ENCODE measurements at regions not wholly inside any gene's neighbourhood (a gene's known extent, or its start where the extent isn't known, plus 50 kb on each side); places are given as distances from the start of the nearest gene placed in this dataset.

- Mint-ChIP-seq H3K9me3 (no peaks in the 10 kb centered on the region), H3K4me3 (no peak overlapping the region), H3K4me1 (peaks cover 17% of the 10 kb centered on the region), H3K27me3 (ENCODE audit: insufficient read depth) (no peaks in the 10 kb centered on the region), H3K36me3 (ENCODE audit: low read depth) (no peaks in the 10 kb centered on the region), H3K27ac (no peak overlapping the region)
- Histone ChIP-seq H3K9me3 (ENCODE audit: control insufficient read depth, low read length) (no peaks in the 10 kb centered on the region), H3K27ac (ENCODE audit: low read depth, low read length) (no peak overlapping the region), H3K9ac (ENCODE audit: extremely low read depth, low read length, poor library complexity, severe bottlenecking) (no peak overlapping the region), H3K4me3 (ENCODE audit: low read length) (no peak overlapping the region), H3K27me3 (ENCODE audit: control insufficient read depth, insufficient read depth, low read length, poor library complexity, severe bottlenecking) (no peaks in the 10 kb centered on the region), H3K36me3 (ENCODE audit: control insufficient read depth, insufficient read depth, low read length) (no peaks in the 10 kb centered on the region), H3K4me1 (ENCODE audit: control insufficient read depth, insufficient read depth, low read length) (no peaks in the 10 kb centered on the region)
- 100% methylated on average over 1 to 2 of the region's 3 CpGs for WGBS, 2 experiments (ENCODE audit: insufficient coverage in 1 of 2, insufficient read length in 1 of 2)
- TF ChIP-seq CTCF (conservative IDR thresholded peaks at IDR 0.05): no peak
- DNase-seq: no peak
Observed at GRCh38 chr2:49600524-49600923, 446.2 kb upstream of the FSHR start.

- Mint-ChIP-seq H3K4me1 (peaks cover 8% of the 10 kb centered on the region), H3K4me3 (no peak overlapping the region)
- no peaks in the 10 kb centered on the region for H3K27me3 ChIP-seq (ENCODE audit: control insufficient read depth, insufficient read depth, low read length, poor library complexity, severe bottlenecking)
Observed at GRCh38 chr2:49598231-49598630, 443.9 kb upstream of the FSHR start.

GRCh38 chr2:49585921-49586320, 431.6 kb upstream of the FSHR start:
- Mint-ChIP-seq H3K27me3 (ENCODE audit: insufficient read depth) (no peaks in the 10 kb centered on the region), H3K27ac (no peak overlapping the region), H3K4me1 (no peaks in the 10 kb centered on the region), H3K9me3 (no peaks in the 10 kb centered on the region), H3K36me3 (ENCODE audit: low read depth) (no peaks in the 10 kb centered on the region), H3K4me3 (no peak overlapping the region)
- H3K27me3 ChIP-seq (ENCODE audit: control insufficient read depth, insufficient read depth, low read length, poor library complexity, severe bottlenecking): no peaks in the 10 kb centered on the region
- no peak for DNase-seq
- no peak for TF ChIP-seq CTCF (conservative IDR thresholded peaks at IDR 0.05)
- H3K4me1 ChIP-seq (ENCODE audit: control insufficient read depth, insufficient read depth, low read length): no peaks in the 10 kb centered on the region
- H3K4me3 ChIP-seq (ENCODE audit: low read length): no peak overlapping the region
- WGBS, 2 experiments (ENCODE audit: insufficient coverage in 1 of 2, insufficient read length in 1 of 2): 94% methylated on average over 3 of the region's 3 CpGs; no CpG with 5 or more reads in 1 of the 2 experiments
- H3K27ac ChIP-seq (ENCODE audit: low read depth, low read length): no peak overlapping the region
- no peaks in the 10 kb centered on the region for H3K36me3 ChIP-seq (ENCODE audit: control insufficient read depth, insufficient read depth, low read length)
- H3K9me3 ChIP-seq (ENCODE audit: control insufficient read depth, low read length): no peaks in the 10 kb centered on the region
- no peak overlapping the region for H3K9ac ChIP-seq (ENCODE audit: extremely low read depth, low read length, poor library complexity, severe bottlenecking)

More at GRCh38 chr2:49598231-49598630, 443.9 kb upstream of the FSHR start:
- Mint-ChIP-seq H3K36me3 (ENCODE audit: low read depth) (no peaks in the 10 kb centered on the region), H3K27ac (no peak overlapping the region), H3K27me3 (ENCODE audit: insufficient read depth) (no peaks in the 10 kb centered on the region), H3K9me3 (peaks cover 18% of the 10 kb centered on the region)
- Histone ChIP-seq H3K9me3 (ENCODE audit: control insufficient read depth, low read length) (peaks cover 5% of the 10 kb centered on the region), H3K9ac (ENCODE audit: extremely low read depth, low read length, poor library complexity, severe bottlenecking) (no peak overlapping the region), H3K27ac (ENCODE audit: low read depth, low read length) (no peak overlapping the region), H3K36me3 (ENCODE audit: control insufficient read depth, insufficient read depth, low read length) (no peaks in the 10 kb centered on the region), H3K4me1 (ENCODE audit: control insufficient read depth, insufficient read depth, low read length) (no peaks in the 10 kb centered on the region), H3K4me3 (ENCODE audit: low read length) (no peak overlapping the region)
- 86 to 94% methylated on average over 1 of the region's 1 CpG for WGBS, 2 experiments (ENCODE audit: insufficient coverage in 1 of 2, insufficient read length in 1 of 2)
- no peak for TF ChIP-seq CTCF (conservative IDR thresholded peaks at IDR 0.05)
- DNase-seq: no peak
